GM19099 (cell line): ENCODE measurements at regions not wholly inside any gene's neighbourhood (a gene's known extent, or its start where the extent isn't known, plus 50 kb on each side); places are given as distances from the start of the nearest gene placed in this dataset.

Source experiments
- POLR2A ChIP-seq: IDR thresholded peaks from 3 replicates; pipeline ENCODE4 v1.6.1; 2011; ENCODE audit warnings: low read depth; ENCODE audit not compliant: insufficient read length; ENCODE audit errors: extremely low read depth

GRCh38 chr1:199913318-199913717, 114.2 kb upstream of the NR5A2 start:
- no peak for TF ChIP-seq POLR2A

- no peak for TF ChIP-seq POLR2A
Observed at GRCh38 chr1:199914546-199914945, 113.0 kb upstream of the NR5A2 start.

- TF ChIP-seq POLR2A, result no peak
Observed at GRCh38 chr1:199918196-199918769, 109.2 kb upstream of the NR5A2 start.

- TF ChIP-seq POLR2A, result no peak
Observed at GRCh38 chr1:199920635-199921034, 106.9 kb upstream of the NR5A2 start.

GRCh38 chr1:199929556-199929955, 98.0 kb upstream of the NR5A2 start:
- TF ChIP-seq POLR2A, result no peak

GRCh38 chr1:199931666-199932377, 95.7 kb upstream of the NR5A2 start:
- no peak for TF ChIP-seq POLR2A

GRCh38 chr1:199932462-199932861, 95.0 kb upstream of the NR5A2 start:
- no peak for TF ChIP-seq POLR2A

- no peak for TF ChIP-seq POLR2A
Observed at GRCh38 chr1:199936441-199936840, 91.1 kb upstream of the NR5A2 start.

GRCh38 chr1:199937161-199937560, 90.3 kb upstream of the NR5A2 start:
- no peak for TF ChIP-seq POLR2A

GRCh38 chr1:199937661-199938060, 89.8 kb upstream of the NR5A2 start:
- no peak for TF ChIP-seq POLR2A

GRCh38 chr1:199944986-199945385, 82.5 kb upstream of the NR5A2 start:
- TF ChIP-seq POLR2A, result no peak

- no peak for TF ChIP-seq POLR2A
Observed at GRCh38 chr1:199945591-199945990, 81.9 kb upstream of the NR5A2 start.

GRCh38 chr1:199946305-199947155, 81.0 kb upstream of the NR5A2 start:
- TF ChIP-seq POLR2A, result no peak

GRCh38 chr1:199948587-199949280, 78.8 kb upstream of the NR5A2 start:
- no peak for TF ChIP-seq POLR2A

GRCh38 chr1:199953651-199954050, 73.9 kb upstream of the NR5A2 start:
- TF ChIP-seq POLR2A, result no peak
